Stimulated activated naive CD8-positive, alpha-beta T cell treated with anti-CD3 and anti-CD28 coated beads, Interleukin-15, amount 100 ng/mL, for 72 hours (primary cell): ENCODE measurements at regions not wholly inside any gene's neighbourhood (a gene's known extent, or its start where the extent isn't known, plus 50 kb on each side); places are given as distances from the start of the nearest gene placed in this dataset.
"Not testable (repeated sequence)": the region's sequence is repeated elsewhere in the genome, so short reads cannot be mapped to it uniquely, and the experiment has no call there.

ENCODE experiments used
- ATAC-seq: fragments of 150-1000 bp; cut with Tn5 transposase; 2 replicates; pipeline ENCODE4 v1.10.0; 2021; ENCODE audit warnings: mild to moderate bottlenecking, moderate library complexity
- DNase-seq, 2 donors: peaks; one replicate each; pipeline ENCODE4 v3.0.0; 2021 to 2022
- H3K27ac Mint-ChIP-seq, 2 donors: one replicate each; pipeline ENCODE4 v1.8.0; 2022; ENCODE audit warnings: mild to moderate bottlenecking in 2 of 2, mixed read lengths in 2 of 2, moderate library complexity in 2 of 2
- H3K27me3 Mint-ChIP-seq: one replicate; pipeline ENCODE4 v1.8.0; 2022; ENCODE audit warnings: mixed read lengths
- H3K4me1 Mint-ChIP-seq: one replicate; pipeline ENCODE4 v1.8.0; 2022; ENCODE audit warnings: mild to moderate bottlenecking, mixed read lengths
- H3K4me3 Mint-ChIP-seq, 2 donors: one replicate each; pipeline ENCODE4 v1.8.0; 2022; ENCODE audit warnings: mild to moderate bottlenecking in 2 of 2, mixed read lengths in 2 of 2, moderate library complexity in 1 of 2
- H3K9me3 Mint-ChIP-seq, 2 donors: one replicate each; pipeline ENCODE4 v1.8.0; 2022; ENCODE audit warnings: mixed read lengths in 2 of 2

DNA sequence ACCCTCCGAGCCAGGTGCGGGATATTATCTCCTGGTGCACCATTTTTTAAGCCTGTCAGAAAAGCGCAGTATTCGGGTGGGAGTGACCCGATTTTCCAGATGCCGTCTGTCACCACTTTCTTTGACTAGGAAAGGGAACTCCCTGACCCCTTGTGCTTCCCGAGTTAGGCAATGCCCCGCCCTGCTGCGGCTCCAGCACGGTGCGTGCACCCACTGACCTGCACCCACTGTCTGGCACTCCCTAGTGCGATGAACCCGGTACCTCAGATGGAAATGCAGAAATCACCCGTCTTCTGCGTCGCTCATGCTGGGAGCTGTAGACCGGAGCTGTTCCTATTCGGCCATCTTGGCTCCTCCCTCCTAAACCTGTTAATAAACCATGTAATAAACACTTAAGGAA lies 522.5 kb upstream of the COBL start:
- not testable (repeated sequence) for H3K9me3 Mint-ChIP-seq, H3K27ac Mint-ChIP-seq

DNA sequence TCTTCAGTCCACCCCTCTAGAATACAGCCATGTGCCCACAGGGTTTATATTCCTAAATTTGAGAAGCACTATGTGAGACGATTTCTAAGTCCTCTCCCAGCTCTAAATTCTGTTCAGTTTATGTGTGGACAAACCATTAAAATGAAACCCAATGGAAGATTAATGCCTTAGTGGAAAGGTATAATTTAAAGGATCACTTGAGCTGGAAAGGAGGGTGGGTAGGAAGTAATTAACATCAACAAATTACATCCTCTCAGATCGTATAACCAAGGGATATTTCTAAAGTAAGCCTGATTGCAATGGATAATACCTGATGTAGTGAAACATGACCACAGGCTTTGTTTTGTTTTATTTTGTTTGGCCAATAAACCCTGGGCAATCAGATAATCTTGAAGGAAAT lies 511.0 kb upstream of the COBL start:
- DNase-seq (no peak), ATAC-seq (no peak)
- no peaks in the 10 kb centered on the region for H3K4me1 Mint-ChIP-seq
- peaks cover 14 to 15% of the 10 kb centered on the region in 2 donors for H3K9me3 Mint-ChIP-seq
- no peaks in the 10 kb centered on the region for H3K27me3 Mint-ChIP-seq
- H3K4me3 Mint-ChIP-seq: no peak overlapping the region
- no peak overlapping the region for H3K27ac Mint-ChIP-seq

More for the DNA sequence above, 522.5 kb upstream of the COBL start:
- H3K4me1 Mint-ChIP-seq, ATAC-seq, H3K27me3 Mint-ChIP-seq, DNase-seq, H3K4me3 Mint-ChIP-seq: not testable (repeated sequence)

DNA sequence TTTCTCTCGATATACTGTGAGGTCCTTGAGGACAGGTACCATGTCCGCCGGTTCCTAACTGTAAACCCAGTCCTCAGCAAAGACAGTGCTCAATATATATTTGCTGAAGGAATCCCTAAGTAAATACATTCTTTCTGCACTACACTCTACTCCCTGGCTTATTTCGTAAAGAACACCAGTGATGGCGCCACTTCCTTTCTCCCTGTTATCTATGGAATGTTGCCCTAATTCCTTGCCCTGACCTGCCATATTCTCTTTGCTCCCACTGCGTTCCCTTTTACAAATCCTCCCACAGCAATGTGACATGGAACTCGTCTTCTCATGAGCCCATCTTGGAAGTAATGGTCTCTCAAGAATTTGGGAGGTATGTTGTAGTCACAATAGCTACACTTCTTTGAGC lies 507.4 kb upstream of the COBL start:
- no peaks in the 10 kb centered on the region for H3K27me3 Mint-ChIP-seq
- H3K4me1 Mint-ChIP-seq: no peaks in the 10 kb centered on the region
- peaks cover 3 to 9% of the 10 kb centered on the region in 2 donors for H3K9me3 Mint-ChIP-seq
- no peak overlapping the region for H3K4me3 Mint-ChIP-seq
- DNase-seq (no peak), ATAC-seq (no peak)
- no peak overlapping the region for H3K27ac Mint-ChIP-seq

GRCh38 chr7:51823437-51823836 lies 506.8 kb upstream of the COBL start:
- Mint-ChIP-seq H3K4me1 (no peaks in the 10 kb centered on the region), H3K27me3 (no peaks in the 10 kb centered on the region), H3K27ac (no peak overlapping the region), H3K9me3 (peaks cover 5 to 6% of the 10 kb centered on the region in 2 donors), H3K4me3 (no peak overlapping the region)
- no peak for DNase-seq
- no peak for ATAC-seq

- Mint-ChIP-seq H3K4me3 (no peak overlapping the region), H3K27me3 (no peaks in the 10 kb centered on the region), H3K4me1 (no peaks in the 10 kb centered on the region), H3K9me3 (peaks cover 4 to 8% of the 10 kb centered on the region in 2 donors), H3K27ac (no peak overlapping the region)
- ATAC-seq (no peak), DNase-seq (no peak)
Observed at GRCh38 chr7:51817694-51818225, 501.2 kb upstream of the COBL start.

DNA sequence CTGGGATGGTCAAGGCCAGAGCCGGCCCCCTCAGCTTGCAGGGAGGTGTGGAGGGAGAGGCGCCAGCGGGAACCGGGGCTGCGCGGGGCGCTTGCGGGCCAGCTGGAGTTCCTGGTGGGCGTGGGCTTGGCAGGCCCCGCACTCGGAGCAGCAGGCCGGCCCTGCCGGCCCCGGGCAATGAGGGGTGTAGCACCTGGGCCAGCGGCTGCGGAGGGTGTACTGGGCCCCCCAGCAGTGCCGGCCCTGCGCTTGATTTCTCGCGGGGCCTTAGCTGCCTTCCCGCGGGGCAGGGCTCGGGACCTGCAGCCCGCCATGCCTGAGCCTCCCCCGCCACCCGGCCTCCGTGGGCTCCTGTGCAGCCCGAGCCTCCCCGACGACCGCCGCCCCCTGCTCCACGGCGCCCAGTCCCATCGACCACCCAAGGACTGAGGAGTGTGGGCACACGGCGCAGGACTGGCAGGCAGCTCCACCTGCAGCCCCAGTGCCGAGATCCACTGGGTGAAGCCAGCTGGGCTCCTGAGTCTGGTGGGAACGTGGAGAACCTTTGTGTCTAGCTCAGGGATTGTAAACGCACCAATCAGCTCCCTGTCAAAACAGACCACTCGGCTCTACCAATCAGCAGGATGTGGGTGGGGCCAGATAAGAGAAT lies 489.3 kb upstream of the COBL start:
- H3K4me1 Mint-ChIP-seq, DNase-seq, H3K4me3 Mint-ChIP-seq, H3K27ac Mint-ChIP-seq, H3K27me3 Mint-ChIP-seq, ATAC-seq: not testable (repeated sequence)
- peaks cover 6 to 17% of the 10 kb centered on the region in 2 donors for H3K9me3 Mint-ChIP-seq

DNA sequence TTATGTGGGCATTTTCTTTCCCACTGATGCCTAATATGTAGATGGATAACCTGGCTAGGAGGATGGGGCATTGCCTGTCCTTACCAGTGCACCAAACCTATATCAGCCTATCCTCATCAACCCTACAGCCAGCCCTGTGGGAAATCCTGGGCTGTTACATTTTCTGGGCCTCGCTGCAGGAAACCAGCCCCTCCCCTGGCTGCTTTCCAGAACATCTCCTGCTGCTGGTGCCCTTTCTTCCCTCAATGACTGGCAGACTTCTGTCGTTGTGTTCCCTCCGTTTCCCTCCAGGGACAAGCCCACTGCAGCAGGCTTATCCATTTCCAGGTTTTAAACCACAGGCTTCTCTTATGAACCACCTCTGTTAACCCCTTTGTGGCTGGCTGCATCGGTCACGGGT lies 486.1 kb upstream of the COBL start:
- no peak for DNase-seq
- Mint-ChIP-seq H3K9me3 (peaks cover 0 to 13% of the 10 kb centered on the region in 2 donors), H3K27ac (no peak overlapping the region), H3K4me1 (no peaks in the 10 kb centered on the region), H3K4me3 (no peak overlapping the region), H3K27me3 (no peaks in the 10 kb centered on the region)
- ATAC-seq: no peak

DNA sequence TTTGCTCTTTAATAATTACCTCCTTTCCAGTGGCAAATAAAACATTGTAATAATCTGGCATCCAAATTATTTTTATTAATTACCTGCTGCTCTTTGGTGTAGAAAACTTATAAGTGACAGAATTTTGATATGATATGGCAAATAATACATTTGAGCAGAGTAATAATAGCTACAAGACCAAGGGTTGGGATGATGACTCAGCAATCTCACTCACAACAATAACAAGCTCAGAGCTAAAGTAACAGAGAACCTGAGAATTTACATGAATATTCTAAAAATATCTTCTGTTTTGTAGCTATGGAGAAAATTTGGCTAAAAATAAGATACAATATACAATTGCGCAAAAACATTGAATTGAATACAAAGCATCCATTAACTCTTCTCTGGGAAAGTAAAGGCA lies 480.8 kb upstream of the COBL start:
- DNase-seq: no peak
- Mint-ChIP-seq H3K4me1 (no peaks in the 10 kb centered on the region), H3K9me3 (no peaks in the 10 kb centered on the region), H3K4me3 (no peak overlapping the region), H3K27me3 (no peaks in the 10 kb centered on the region), H3K27ac (no peak overlapping the region)
- no peak for ATAC-seq

DNA sequence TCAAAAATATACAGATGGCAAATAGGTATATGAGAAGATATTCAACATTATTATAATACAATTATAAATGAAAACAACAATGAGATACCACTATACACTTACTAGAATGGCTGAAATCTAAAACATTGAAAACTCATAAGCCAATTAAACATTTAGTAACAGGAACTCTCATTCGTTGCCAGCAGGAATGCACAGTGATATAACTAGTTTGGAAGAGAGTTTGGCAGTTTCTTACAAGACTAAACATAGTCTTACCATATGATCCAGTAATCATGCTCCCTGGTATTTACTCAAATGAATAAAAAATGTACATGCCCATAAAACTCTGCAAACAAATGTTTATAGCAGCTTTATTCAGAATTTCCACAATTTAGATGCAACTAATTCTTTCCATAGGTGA lies 476.2 kb upstream of the COBL start:
- H3K27ac Mint-ChIP-seq: no peak overlapping the region
- H3K4me3 Mint-ChIP-seq: no peak overlapping the region
- DNase-seq (no peak), ATAC-seq (no peak)
- H3K27me3 Mint-ChIP-seq: no peaks in the 10 kb centered on the region
- no peaks in the 10 kb centered on the region for H3K4me1 Mint-ChIP-seq
- no peaks in the 10 kb centered on the region for H3K9me3 Mint-ChIP-seq

GRCh38 chr7:51789489-51789888 lies 472.9 kb upstream of the COBL start:
- Mint-ChIP-seq H3K4me3 (no peak overlapping the region), H3K27ac (no peak overlapping the region), H3K9me3 (peaks cover 0 to 8% of the 10 kb centered on the region in 2 donors), H3K27me3 (no peaks in the 10 kb centered on the region), H3K4me1 (no peaks in the 10 kb centered on the region)
- ATAC-seq (no peak), DNase-seq (no peak)

- H3K4me1 Mint-ChIP-seq: no peaks in the 10 kb centered on the region
- H3K9me3 Mint-ChIP-seq: peaks cover 8 to 9% of the 10 kb centered on the region in 2 donors
- H3K27me3 Mint-ChIP-seq: no peaks in the 10 kb centered on the region
- no peak overlapping the region for H3K4me3 Mint-ChIP-seq
- ATAC-seq: no peak
- DNase-seq: no peak
- no peak overlapping the region for H3K27ac Mint-ChIP-seq
Observed at GRCh38 chr7:51786284-51786683, 469.7 kb upstream of the COBL start.

DNA sequence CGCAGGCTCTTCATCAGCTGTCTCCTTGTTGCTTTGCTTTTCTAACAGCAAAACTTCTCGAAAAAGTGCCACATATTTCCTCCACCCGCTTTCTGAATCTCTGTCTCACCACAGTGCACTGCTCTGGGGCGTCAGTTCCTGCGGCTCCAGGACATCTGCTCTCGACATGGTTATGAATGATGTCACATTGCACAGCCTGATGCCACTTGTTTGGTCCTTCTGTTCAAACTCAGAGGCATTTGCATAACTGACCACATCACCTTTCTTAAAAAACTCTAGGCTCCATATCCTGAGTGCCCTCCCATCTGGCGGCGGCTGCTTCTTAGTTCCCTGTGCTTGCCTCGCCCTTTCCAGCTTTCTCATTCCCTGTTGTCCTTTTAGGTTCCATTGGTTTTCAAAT lies 469.3 kb upstream of the COBL start:
- Mint-ChIP-seq H3K27me3 (no peaks in the 10 kb centered on the region), H3K4me1 (no peaks in the 10 kb centered on the region), H3K4me3 (no peak overlapping the region), H3K27ac (no peak overlapping the region), H3K9me3 (peaks cover 8 to 11% of the 10 kb centered on the region in 2 donors)
- ATAC-seq (no peak), DNase-seq (no peak)

DNA sequence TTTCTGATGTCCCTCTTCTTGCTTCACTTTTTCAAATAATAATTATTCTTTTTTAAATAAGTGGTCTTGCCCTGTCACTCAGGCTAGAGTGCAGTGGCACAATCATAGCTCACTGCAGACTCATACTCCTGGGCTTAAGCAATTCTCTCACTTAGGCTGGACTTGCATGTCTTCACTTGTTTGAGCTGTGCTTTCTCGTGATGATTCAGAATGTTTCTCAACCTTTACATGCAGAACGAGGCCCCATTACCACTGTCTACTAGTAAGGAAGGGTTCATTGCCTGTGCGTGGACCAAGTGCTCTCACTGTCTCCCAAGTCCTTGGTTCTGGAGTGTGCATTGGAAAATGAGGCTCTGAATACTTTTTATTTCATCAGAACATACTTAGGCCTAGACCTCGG lies 468.6 kb upstream of the COBL start:
- peaks cover 8 to 11% of the 10 kb centered on the region in 2 donors for H3K9me3 Mint-ChIP-seq
- H3K4me1 Mint-ChIP-seq: no peaks in the 10 kb centered on the region
- H3K27ac Mint-ChIP-seq: no peak overlapping the region
- ATAC-seq: no peak
- DNase-seq: no peak
- no peak overlapping the region for H3K4me3 Mint-ChIP-seq
- H3K27me3 Mint-ChIP-seq: no peaks in the 10 kb centered on the region

DNA sequence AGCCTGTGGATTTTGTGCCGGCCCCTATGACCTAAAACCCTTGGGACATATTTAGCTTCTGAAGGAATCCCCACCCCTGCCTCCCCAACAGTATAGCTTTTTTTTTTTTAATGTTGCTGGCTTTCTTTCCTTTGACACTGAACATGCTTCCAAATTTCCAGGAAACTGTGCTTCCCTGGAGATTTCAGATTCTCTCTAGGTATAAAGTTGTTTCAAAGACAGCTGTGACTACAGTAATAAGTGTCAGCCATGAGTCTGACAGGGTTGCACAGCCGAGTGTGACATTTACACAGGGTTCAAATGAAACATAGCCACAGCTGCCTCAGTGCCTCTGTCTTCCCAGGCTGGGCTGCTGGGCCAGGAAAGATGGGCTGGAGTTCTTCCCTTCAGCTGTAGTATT lies 466.6 kb upstream of the COBL start:
- Mint-ChIP-seq H3K27me3 (no peaks in the 10 kb centered on the region), H3K4me1 (no peaks in the 10 kb centered on the region), H3K9me3 (peaks cover 8 to 11% of the 10 kb centered on the region in 2 donors), H3K4me3 (no peak overlapping the region), H3K27ac (no peak overlapping the region)
- no peak for DNase-seq
- no peak for ATAC-seq

- Mint-ChIP-seq H3K27me3 (no peaks in the 10 kb centered on the region), H3K4me3 (no peak overlapping the region), H3K9me3 (peaks cover 0 to 11% of the 10 kb centered on the region in 2 donors), H3K27ac (no peak overlapping the region), H3K4me1 (no peaks in the 10 kb centered on the region)
- no peak for DNase-seq
- no peak for ATAC-seq
Observed at GRCh38 chr7:51778121-51778520, 461.5 kb upstream of the COBL start.

DNA sequence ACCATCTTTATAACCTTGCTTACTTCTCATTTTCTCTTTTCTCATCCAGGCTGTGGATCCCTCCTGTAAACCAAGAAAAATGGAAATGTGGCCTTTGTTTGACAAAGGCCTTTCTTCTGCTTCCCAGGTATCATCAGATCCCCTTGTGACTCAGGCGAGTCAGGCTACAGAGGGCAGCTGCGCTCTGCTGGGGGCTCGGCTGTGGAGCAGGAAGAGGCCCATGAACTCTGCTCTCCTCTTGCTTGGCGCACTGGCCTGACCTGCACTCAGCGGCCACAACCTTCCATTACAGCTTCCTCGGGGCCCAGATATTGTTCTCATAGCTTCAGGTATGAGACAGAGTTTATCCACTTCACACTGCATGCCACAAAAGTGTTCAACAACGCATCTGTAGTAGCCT lies 457.6 kb upstream of the COBL start:
- no peak for ATAC-seq
- H3K4me3 Mint-ChIP-seq: no peak overlapping the region
- peak overlapping the region in 1 of 2 donors; percentile 21 for H3K27ac Mint-ChIP-seq
- no peaks in the 10 kb centered on the region for H3K27me3 Mint-ChIP-seq
- H3K9me3 Mint-ChIP-seq: peaks cover 5 to 8% of the 10 kb centered on the region in 2 donors
- H3K4me1 Mint-ChIP-seq: no peaks in the 10 kb centered on the region
- DNase-seq: no peak

DNA sequence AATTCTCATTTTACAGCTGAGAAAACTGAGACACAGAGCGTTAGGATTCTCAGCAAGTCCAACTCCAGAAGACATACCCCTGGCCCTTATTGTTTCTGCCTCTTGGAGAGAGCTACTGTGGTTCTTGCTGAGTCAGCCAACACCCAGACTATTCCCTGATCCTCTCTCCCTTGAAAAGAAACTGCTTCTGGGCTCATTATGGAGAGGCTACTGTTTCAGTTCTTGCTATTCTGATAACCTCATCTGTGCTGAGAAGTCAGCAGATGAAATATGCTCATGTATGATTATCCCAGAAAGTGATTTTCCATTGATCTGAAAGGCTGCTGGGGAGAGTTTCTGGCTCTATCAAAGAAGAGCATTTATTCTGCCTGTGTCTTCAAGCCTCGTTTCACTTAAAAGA lies 455.6 kb upstream of the COBL start:
- no peak overlapping the region for H3K27ac Mint-ChIP-seq
- H3K27me3 Mint-ChIP-seq: no peaks in the 10 kb centered on the region
- H3K4me1 Mint-ChIP-seq: no peaks in the 10 kb centered on the region
- no peak overlapping the region for H3K4me3 Mint-ChIP-seq
- no peak for DNase-seq
- H3K9me3 Mint-ChIP-seq: peaks cover 5 to 8% of the 10 kb centered on the region in 2 donors
- ATAC-seq: no peak
